Body of pancreas (tissue), 4 donors: ENCODE measurements at regions not wholly inside any gene's neighbourhood (a gene's known extent, or its start where the extent isn't known, plus 50 kb on each side); places are given as distances from the start of the nearest gene placed in this dataset.

ENCODE experiments used
- ATAC-seq: fragments of 150-250 bp; one replicate; pipeline ENCODE4 v1.9.1; 2016
- DNase-seq, 4 donors: peaks; one replicate each; pipeline ENCODE4 v3.0.0-alpha.2; 2019
- H3K27ac ChIP-seq, 4 donors: fragments of 200-600 bp; sonication (generic); 1 replicate in 3 of 4; 2 replicates in 1 of 4; pipeline versions ENCODE4 v1.5.1 to v1.6.1; 2016 to 2019; ENCODE audit warnings: mild to moderate bottlenecking in 1 of 4, mixed read lengths in 1 of 4, moderate library complexity in 1 of 4
- H3K27me3 ChIP-seq, 2 donors: fragments of 200-600 bp; sonication (generic); one replicate each; pipeline ENCODE4 v1.6.0; 2016; ENCODE audit warnings: mild to moderate bottlenecking in 1 of 2
- H3K36me3 ChIP-seq, 2 donors: fragments of 200-600 bp; sonication (generic); replicated peaks in 1 of 2; 2 replicates each; pipeline ENCODE4 v1.5.1; 2016; ENCODE audit warnings: low read depth in 2 of 2; ENCODE audit not compliant: insufficient read depth in 1 of 2
- H3K4me1 ChIP-seq: fragments of 200-600 bp; sonication (generic); one replicate; pipeline ENCODE4 v1.6.0; 2016
- H3K4me3 ChIP-seq, 2 donors: fragments of 200-600 bp; sonication (generic); 1 replicate in 1 of 2; 2 replicates in 1 of 2; pipeline ENCODE4 v1.5.1; 2016 to 2019
- H3K9me3 ChIP-seq, 3 donors: fragments of 200-600 bp; sonication (generic); 1 replicate in 2 of 3; 2 replicates in 1 of 3; pipeline ENCODE4 v1.5.1; 2016
- POLR2A ChIP-seq, 3 donors: fragments of 450-650 bp; IDR thresholded peaks; one replicate each; pipeline ENCODE4 v1.6.1; 2016; ENCODE audit warnings: antibody characterized with exemption in 3 of 3, mild to moderate bottlenecking in 2 of 3
- WGBS, 2 donors: methylation state at CpG; one replicate each; pipeline ENCODE4 v1.1.5; 2017; 5-methylcytosine and 5-hydroxymethylcytosine counted together
- intact Hi-C: fragments of 100-400 bp; cut with DNase I; formaldehyde crosslinking; loops from one replicate; pipeline ENCODE4 v1.15.1; 2023
- TF ChIP-seq, protein P1 (sequence below), 7 experiments: fragments of 450-650 bp in 4 of 7; fragments of 200-600 bp in 3 of 7; sonication (generic) in 3 of 7; IDR thresholded peaks; one replicate each; pipeline ENCODE4 v1.5.1; 2016 to 2019; ENCODE audit warnings: antibody characterized with exemption in 7 of 7

DNA sequence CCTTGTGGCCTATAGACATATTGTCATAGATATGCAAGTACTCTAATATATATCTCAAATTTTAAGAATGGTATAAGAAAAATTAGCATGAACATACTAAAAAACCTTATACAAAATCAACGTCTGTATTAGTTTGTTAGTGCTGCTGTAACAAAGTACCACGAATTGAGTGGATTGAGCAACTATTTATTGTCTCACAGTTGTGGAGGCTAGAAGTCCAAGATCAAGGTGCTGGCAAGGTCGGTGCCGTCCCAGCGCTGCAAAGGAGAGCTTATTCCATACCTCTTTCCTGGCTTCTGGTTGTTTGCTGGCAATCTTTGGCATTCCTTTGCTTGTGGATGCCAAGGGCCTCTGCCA is 317.6 kb upstream of the FERMT1 start:
- Histone ChIP-seq H3K4me1 (no peaks in the 10 kb centered on the region), H3K27ac (no peak overlapping the region), H3K4me3 (no peak overlapping the region), H3K27me3 (no peaks in the 10 kb centered on the region), H3K36me3 (no peaks in the 10 kb centered on the region), H3K9me3 (no peaks in the 10 kb centered on the region)
- ATAC-seq (no peak), DNase-seq (no peak)
- 60 to 63% methylated on average over 5 of the region's 5 CpGs for WGBS, 2 donors
- intact Hi-C loops: no loop called here
- TF ChIP-seq POLR2A (IDR thresholded peaks at IDR 0.05): no peak
- TF ChIP-seq, protein P1, sequence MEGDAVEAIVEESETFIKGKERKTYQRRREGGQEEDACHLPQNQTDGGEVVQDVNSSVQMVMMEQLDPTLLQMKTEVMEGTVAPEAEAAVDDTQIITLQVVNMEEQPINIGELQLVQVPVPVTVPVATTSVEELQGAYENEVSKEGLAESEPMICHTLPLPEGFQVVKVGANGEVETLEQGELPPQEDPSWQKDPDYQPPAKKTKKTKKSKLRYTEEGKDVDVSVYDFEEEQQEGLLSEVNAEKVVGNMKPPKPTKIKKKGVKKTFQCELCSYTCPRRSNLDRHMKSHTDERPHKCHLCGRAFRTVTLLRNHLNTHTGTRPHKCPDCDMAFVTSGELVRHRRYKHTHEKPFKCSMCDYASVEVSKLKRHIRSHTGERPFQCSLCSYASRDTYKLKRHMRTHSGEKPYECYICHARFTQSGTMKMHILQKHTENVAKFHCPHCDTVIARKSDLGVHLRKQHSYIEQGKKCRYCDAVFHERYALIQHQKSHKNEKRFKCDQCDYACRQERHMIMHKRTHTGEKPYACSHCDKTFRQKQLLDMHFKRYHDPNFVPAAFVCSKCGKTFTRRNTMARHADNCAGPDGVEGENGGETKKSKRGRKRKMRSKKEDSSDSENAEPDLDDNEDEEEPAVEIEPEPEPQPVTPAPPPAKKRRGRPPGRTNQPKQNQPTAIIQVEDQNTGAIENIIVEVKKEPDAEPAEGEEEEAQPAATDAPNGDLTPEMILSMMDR (IDR thresholded peaks at IDR 0.05): no peak

DNA sequence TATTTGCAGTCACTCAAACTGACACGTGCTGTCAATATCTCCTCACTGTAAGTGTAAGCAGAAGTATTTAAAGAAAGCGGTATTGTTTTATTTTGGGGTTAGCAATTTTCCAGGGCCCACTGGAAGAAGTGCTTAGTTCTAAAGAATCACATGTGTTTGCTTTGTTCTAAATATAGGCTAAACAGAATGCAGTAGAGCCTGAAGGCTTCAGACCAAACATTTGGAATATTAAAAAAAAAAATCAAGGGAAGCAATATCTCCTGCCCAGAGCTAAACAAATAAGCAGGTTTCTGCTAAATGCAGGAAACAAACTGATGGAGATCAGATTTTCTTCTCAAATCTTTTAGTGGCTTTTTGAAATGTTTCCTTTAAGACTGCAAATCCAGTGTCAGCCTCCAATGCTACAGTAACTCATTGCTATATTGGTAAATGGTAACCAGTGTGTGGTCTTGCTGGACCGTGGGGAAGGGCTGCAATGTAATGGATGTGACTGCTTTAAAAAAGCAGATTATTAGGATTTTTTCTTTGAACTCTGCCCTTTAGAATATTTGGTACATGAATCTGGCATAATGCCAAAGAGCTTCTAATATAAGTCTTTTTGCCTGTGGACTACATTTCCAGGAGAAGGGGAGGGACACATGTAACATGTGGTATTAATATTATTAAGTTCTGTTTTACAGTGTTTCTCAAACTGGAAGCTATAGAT is 317.1 kb upstream of the FERMT1 start:
- TF ChIP-seq POLR2A (IDR thresholded peaks at IDR 0.05): no peak
- TF ChIP-seq, protein P1 (IDR thresholded peaks at IDR 0.05): no peak
- Histone ChIP-seq H3K4me1 (no peaks in the 10 kb centered on the region), H3K4me3 (no peak overlapping the region), H3K27me3 (no peaks in the 10 kb centered on the region), H3K36me3 (no peaks in the 10 kb centered on the region), H3K9me3 (no peaks in the 10 kb centered on the region), H3K27ac (no peak overlapping the region)
- WGBS, 2 donors: 60 to 67% methylated on average over 3 of the region's 3 CpGs
- intact Hi-C loops: no loop called here
- ATAC-seq (no peak), DNase-seq (no peak)

DNA sequence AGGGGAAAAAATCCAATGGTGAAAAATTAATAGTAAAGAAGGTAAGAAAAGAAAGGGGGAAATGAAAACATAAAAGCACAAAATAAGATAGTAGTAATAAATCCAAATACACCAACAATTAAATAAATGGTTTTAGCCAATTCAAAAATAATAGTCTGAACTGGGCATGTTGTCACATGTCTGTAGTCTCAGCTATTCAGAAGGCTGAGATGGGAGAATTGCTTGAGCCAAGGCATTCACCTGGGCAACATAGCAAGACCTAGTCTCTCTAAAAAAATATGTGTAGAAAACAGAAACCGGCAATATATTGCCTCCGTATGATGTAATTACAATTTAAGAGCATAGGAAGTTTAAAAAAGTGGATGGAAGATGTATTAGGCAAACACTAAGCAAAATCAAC is 311.3 kb upstream of the FERMT1 start:
- H3K27me3 ChIP-seq: no peaks in the 10 kb centered on the region
- no peaks in the 10 kb centered on the region for H3K36me3 ChIP-seq
- no peak for TF ChIP-seq POLR2A (IDR thresholded peaks at IDR 0.05)
- TF ChIP-seq, protein P1 (IDR thresholded peaks at IDR 0.05): no peak
- ATAC-seq: no peak
- H3K27ac ChIP-seq: no peak overlapping the region
- intact Hi-C loops: no loop called here
- no peaks in the 10 kb centered on the region for H3K4me1 ChIP-seq
- H3K9me3 ChIP-seq: no peaks in the 10 kb centered on the region
- H3K4me3 ChIP-seq: no peak overlapping the region
- 60 to 81% methylated on average over 2 of the region's 2 CpGs for WGBS, 2 donors
- no peak for DNase-seq

DNA sequence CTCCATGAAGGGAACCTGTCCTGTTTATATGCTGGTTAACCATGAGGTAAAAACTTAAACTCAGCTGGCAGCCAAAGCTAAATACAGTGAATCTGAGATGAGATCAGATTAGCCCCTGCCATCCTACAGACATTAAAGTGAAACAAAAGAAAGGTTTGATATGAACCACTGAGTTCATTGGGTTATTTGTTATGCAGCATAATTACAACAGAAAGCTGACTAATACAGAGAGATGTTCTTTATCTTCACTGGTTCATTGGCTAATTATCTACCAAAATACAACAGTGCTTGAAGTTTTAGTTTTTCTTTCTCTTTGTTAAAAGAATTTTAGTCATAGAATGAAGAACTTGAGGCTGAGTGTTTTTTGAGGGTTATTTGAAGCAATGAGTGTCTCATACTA is 307.6 kb upstream of the FERMT1 start:
- Histone ChIP-seq H3K27ac (no peak overlapping the region), H3K4me1 (no peaks in the 10 kb centered on the region), H3K27me3 (no peaks in the 10 kb centered on the region), H3K9me3 (no peaks in the 10 kb centered on the region), H3K36me3 (no peaks in the 10 kb centered on the region), H3K4me3 (no peak overlapping the region)
- intact Hi-C loops: no loop called here
- TF ChIP-seq, protein P1 (IDR thresholded peaks at IDR 0.05): no peak
- no peak for TF ChIP-seq POLR2A (IDR thresholded peaks at IDR 0.05)
- no peak for DNase-seq
- no peak for ATAC-seq

DNA sequence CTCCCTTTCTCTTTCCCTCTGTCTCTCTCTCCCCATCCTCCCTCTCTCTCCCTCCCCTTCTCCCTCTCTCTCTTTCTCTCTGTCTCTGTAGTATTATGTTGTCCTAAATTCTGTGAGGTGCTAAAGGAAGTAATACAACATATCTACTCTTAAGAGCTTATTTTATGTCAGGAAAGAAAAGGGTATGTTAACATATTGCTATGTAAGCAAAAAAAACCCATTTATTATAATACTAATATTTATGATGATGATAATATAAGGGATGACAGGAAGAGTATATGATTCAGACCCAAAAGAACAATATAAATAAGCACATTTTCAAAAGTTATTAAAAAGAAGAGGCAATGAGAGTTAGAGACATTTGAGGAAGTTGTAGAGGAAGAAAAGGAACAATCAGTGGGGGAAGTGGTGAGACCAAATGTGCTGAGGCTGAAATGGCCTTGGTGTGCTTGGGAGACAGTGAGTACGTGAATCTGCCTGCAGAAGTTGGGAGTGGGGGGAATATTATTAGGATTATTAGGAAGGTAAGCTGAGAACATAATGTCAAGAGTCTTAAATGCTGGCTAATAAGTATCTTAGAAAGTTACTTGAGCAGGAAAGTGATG is 303.6 kb upstream of the FERMT1 start:
- Histone ChIP-seq H3K36me3 (no peaks in the 10 kb centered on the region), H3K4me1 (no peaks in the 10 kb centered on the region), H3K27ac (no peak overlapping the region), H3K4me3 (no peak overlapping the region), H3K9me3 (no peaks in the 10 kb centered on the region), H3K27me3 (no peaks in the 10 kb centered on the region)
- intact Hi-C loops: no loop called here
- no peak for TF ChIP-seq POLR2A (IDR thresholded peaks at IDR 0.05)
- TF ChIP-seq, protein P1 (IDR thresholded peaks at IDR 0.05): no peak
- 25 to 37% methylated on average over 1 of the region's 1 CpG for WGBS, 2 donors
- ATAC-seq (no peak), DNase-seq (no peak)
